CD14-positive monocyte (primary cell): ENCODE measurements at regions not wholly inside any gene's neighbourhood (a gene's known extent, or its start where the extent isn't known, plus 50 kb on each side); places are given as distances from the start of the nearest gene placed in this dataset.

ENCODE experiments used
- DNase-seq, 3 donors: peaks; one replicate each; pipeline ENCODE4 v3.0.0-alpha.2; 2011 to 2022
- H2AFZ ChIP-seq: 2 replicates; pipeline ENCODE4 v1.6.0; 2012; ENCODE audit warnings: mild to moderate bottlenecking, low read depth, low read length, inconsistent platforms; ENCODE audit not compliant: insufficient read depth, poor library complexity, severe bottlenecking
- H3K27ac ChIP-seq, 2 donors: 1 replicate in 1 of 2; 2 replicates in 1 of 2; pipeline ENCODE4 v1.5.1; 2012 to 2013; ENCODE audit warnings: low read length in 2 of 2, control low read depth in 1 of 2, inconsistent platforms in 1 of 2, low read depth in 1 of 2, mild to moderate bottlenecking in 1 of 2
- H3K27me3 ChIP-seq, 2 donors: one replicate each; pipeline versions ENCODE4 v1.6.0 to v1.6.1; 2011 to 2013; ENCODE audit warnings: low read length in 2 of 2; ENCODE audit not compliant: control insufficient read depth in 2 of 2, insufficient read depth in 2 of 2
- H3K36me3 ChIP-seq, 2 donors: replicated peaks in 1 of 2; 1 replicate in 1 of 2; 2 replicates in 1 of 2; pipeline versions ENCODE4 v1.5.1 to v1.6.1; 2012 to 2013; ENCODE audit warnings: low read length in 2 of 2, control low read depth in 1 of 2, inconsistent platforms in 1 of 2, mild to moderate bottlenecking in 1 of 2; ENCODE audit not compliant: insufficient read depth in 2 of 2, control insufficient read depth in 1 of 2
- H3K4me1 ChIP-seq, 2 donors: 1 replicate in 1 of 2; 2 replicates in 1 of 2; pipeline versions ENCODE4 v1.5.1 to v1.6.1; 2012 to 2013; ENCODE audit warnings: low read length in 2 of 2, control low read depth in 1 of 2, inconsistent platforms in 1 of 2, mild to moderate bottlenecking in 1 of 2, moderate library complexity in 1 of 2; ENCODE audit not compliant: insufficient read depth in 2 of 2, control insufficient read depth in 1 of 2
- H3K4me2 ChIP-seq: replicated peaks from 2 replicates; pipeline ENCODE3; 2012; ENCODE audit warnings: low read length, moderate library complexity, mild to moderate bottlenecking; ENCODE audit not compliant: poor library complexity, severe bottlenecking; ENCODE audit errors: extremely low read depth
- H3K4me3 ChIP-seq, 3 experiments: fragments of 200-600 bp in 1 of 3; sonication (generic) in 1 of 3; replicated peaks in 1 of 3; 1 replicate in 2 of 3; 2 replicates in 1 of 3; pipeline ENCODE4 v1.5.1; 2011 to 2013; ENCODE audit warnings: low read length in 3 of 3, mild to moderate bottlenecking in 3 of 3, control low read depth in 2 of 3, low read depth in 2 of 3, inconsistent platforms in 1 of 3, moderate library complexity in 1 of 3
- H3K79me2 ChIP-seq: 2 replicates; pipeline ENCODE4 v1.6.0; 2012; ENCODE audit warnings: mild to moderate bottlenecking, control low read depth, inconsistent platforms, low read length, moderate library complexity; ENCODE audit not compliant: insufficient read depth
- H3K9ac ChIP-seq: 2 replicates; pipeline ENCODE4 v1.6.0; 2017; ENCODE audit warnings: low read length, mild to moderate bottlenecking; ENCODE audit not compliant: insufficient read depth, poor library complexity, severe bottlenecking
- H3K9me3 ChIP-seq, 2 donors: replicated peaks in 1 of 2; 1 replicate in 1 of 2; 2 replicates in 1 of 2; pipeline versions ENCODE4 v1.5.1 to v1.6.1; 2012 to 2013; ENCODE audit warnings: low read length in 2 of 2, control low read depth in 1 of 2; ENCODE audit not compliant: control insufficient read depth in 1 of 2, insufficient read depth in 1 of 2
- H4K20me1 ChIP-seq: 2 replicates; pipeline ENCODE4 v1.6.0; 2012; ENCODE audit warnings: mild to moderate bottlenecking, low read length, control low read depth, moderate library complexity; ENCODE audit not compliant: insufficient read depth
- H3K27ac Mint-ChIP-seq, 7 donors: one replicate each; pipeline ENCODE4 v1.8.0; 2020; ENCODE audit warnings: mild to moderate bottlenecking in 7 of 7, mixed read lengths in 7 of 7, moderate library complexity in 6 of 7, inconsistent platforms in 2 of 7
- H3K27me3 Mint-ChIP-seq, 3 donors: one replicate each; pipeline ENCODE4 v1.8.0; 2021 to 2022; ENCODE audit warnings: low read depth in 3 of 3, mild to moderate bottlenecking in 3 of 3, mixed read lengths in 3 of 3, moderate library complexity in 3 of 3, inconsistent platforms in 1 of 3
- H3K36me3 Mint-ChIP-seq, 2 donors: one replicate each; pipeline ENCODE4 v1.8.0; 2020; ENCODE audit warnings: mixed read lengths in 2 of 2, inconsistent platforms in 1 of 2, mild to moderate bottlenecking in 1 of 2
- H3K4me1 Mint-ChIP-seq: one replicate; pipeline ENCODE4 v1.8.0; 2020; ENCODE audit warnings: mild to moderate bottlenecking, mixed read lengths
- H3K4me3 Mint-ChIP-seq, 2 donors: one replicate each; pipeline ENCODE4 v1.8.0; 2020; ENCODE audit warnings: mild to moderate bottlenecking in 2 of 2, mixed read lengths in 2 of 2, moderate library complexity in 1 of 2
- H3K9me3 Mint-ChIP-seq, 7 donors: one replicate each; pipeline ENCODE4 v1.8.0; 2020 to 2022; ENCODE audit warnings: mixed read lengths in 7 of 7, mild to moderate bottlenecking in 6 of 7, moderate library complexity in 6 of 7, inconsistent platforms in 2 of 7
- CTCF ChIP-seq: fragments of 200-600 bp; IDR thresholded peaks from one replicate; pipeline ENCODE4 v1.8.0; 2022; ENCODE audit warnings: antibody characterized with exemption, mild to moderate bottlenecking
- WGBS: methylation state at CpG from one replicate; pipeline ENCODE4 v1.1.5; 2013; ENCODE audit warnings: missing lambda C conversion rate; ENCODE audit not compliant: insufficient coverage; 5-methylcytosine and 5-hydroxymethylcytosine counted together
- intact Hi-C, 2 donors: fragments of 100-400 bp; cut with micrococcal nuclease; formaldehyde crosslinking; loops; one replicate each; pipeline versions ENCODE4 v1.15.0 to v1.15.1; 2023

- 100% methylated on average over 1 of the region's 2 CpGs for WGBS
- H3K27ac Mint-ChIP-seq: no peak overlapping the region
- Histone ChIP-seq H3K9ac (no peak overlapping the region), H3K4me1 (peaks cover 15 to 21% of the 10 kb centered on the region in 2 donors), H3K27me3 (no peaks in the 10 kb centered on the region), H2AFZ (no peak overlapping the region), H4K20me1 (no peaks in the 10 kb centered on the region), H3K4me2 (no peak overlapping the region), H3K4me3 (no peak overlapping the region), H3K79me2 (no peaks in the 10 kb centered on the region), H3K9me3 (no peaks in the 10 kb centered on the region), H3K27ac (no peak overlapping the region), H3K36me3 (no peaks in the 10 kb centered on the region)
- H3K27me3 Mint-ChIP-seq: no peaks in the 10 kb centered on the region
- peaks cover 14% of the 10 kb centered on the region for H3K4me1 Mint-ChIP-seq
- H3K4me3 Mint-ChIP-seq: no peak overlapping the region
- H3K36me3 Mint-ChIP-seq: no peaks in the 10 kb centered on the region
- no peak for DNase-seq
- intact Hi-C loops: loop anchor here in 1 of 2 donors (10.0 kb wide), 2 partner anchors 99 to 159 kb away; no protein-coding TSS in a partner anchor
- no peak for TF ChIP-seq CTCF
- H3K9me3 Mint-ChIP-seq: peaks cover 0 to 3% (median 0%) of the 10 kb centered on the region in 7 donors
Observed at GRCh38 chr10:31605861-31606525, 287.0 kb downstream of the ZEB1 start.

- no peak for DNase-seq
- intact Hi-C loops: loop anchor here in 1 of 2 donors (10.0 kb wide), 2 partner anchors 99 to 159 kb away; no protein-coding TSS in a partner anchor
- H3K27me3 ChIP-seq: no peaks in the 10 kb centered on the region
- no peak overlapping the region for H3K4me3 Mint-ChIP-seq
- no peak overlapping the region for H2AFZ ChIP-seq
- H3K27ac Mint-ChIP-seq: no peak overlapping the region
- H3K9ac ChIP-seq: no peak overlapping the region
- WGBS: 91% methylated on average over 4 of the region's 4 CpGs
- H3K4me3 ChIP-seq: no peak overlapping the region
- H3K36me3 ChIP-seq: no peaks in the 10 kb centered on the region
- peaks cover 0 to 6% (median 0%) of the 10 kb centered on the region in 7 donors for H3K9me3 Mint-ChIP-seq
- TF ChIP-seq CTCF: no peak
- H3K27ac ChIP-seq: no peak overlapping the region
- no peak overlapping the region for H3K4me2 ChIP-seq
- H4K20me1 ChIP-seq: no peaks in the 10 kb centered on the region
- H3K4me1 Mint-ChIP-seq: peaks cover 19% of the 10 kb centered on the region
- no peaks in the 10 kb centered on the region for H3K36me3 Mint-ChIP-seq
- no peaks in the 10 kb centered on the region for H3K27me3 Mint-ChIP-seq
- H3K79me2 ChIP-seq: no peaks in the 10 kb centered on the region
- peaks cover 19 to 27% of the 10 kb centered on the region in 2 donors for H3K4me1 ChIP-seq
- H3K9me3 ChIP-seq: no peaks in the 10 kb centered on the region
Observed at GRCh38 chr10:31605426-31605825, 286.4 kb downstream of the ZEB1 start.
